Stimulated activated CD4-positive, alpha-beta T cell treated with anti-CD3 and anti-CD28 coated beads, TNF-alpha, amount 100 ng/mL, for 24 hours (primary cell): ENCODE measurements at regions not wholly inside any gene's neighbourhood (a gene's known extent, or its start where the extent isn't known, plus 50 kb on each side); places are given as distances from the start of the nearest gene placed in this dataset.

Experiments used
- DNase-seq, 3 experiments: peaks; one replicate each; pipeline ENCODE4 v3.0.0-alpha.2; 2020; ENCODE audit warnings: low read depth in 3 of 3

- DNase-seq, result no peak
These were observed 50.8 kb upstream of the NAV2 start for GRCh38 chr11:19661827-19662226.

GRCh38 chr11:19660076-19660475, 52.6 kb upstream of the NAV2 start:
- DNase-seq, result peak in 1 of 3 experiments; percentile 1

GRCh38 chr11:19659529-19659928, 53.1 kb upstream of the NAV2 start:
- no peak for DNase-seq

GRCh38 chr11:19658344-19658743, 54.3 kb upstream of the NAV2 start:
- DNase-seq, result no peak

GRCh38 chr11:19656140-19656541, 56.5 kb upstream of the NAV2 start:
- no peak for DNase-seq

GRCh38 chr11:19652623-19653375, 59.8 kb upstream of the NAV2 start:
- DNase-seq, result no peak

- no peak for DNase-seq
These were observed 61.0 kb upstream of the NAV2 start for GRCh38 chr11:19651653-19652052.

GRCh38 chr11:19651028-19651427, 61.6 kb upstream of the NAV2 start:
- DNase-seq, result no peak

- no peak for DNase-seq
These were observed 62.2 kb upstream of the NAV2 start for GRCh38 chr11:19650467-19650866.

- DNase-seq, result no peak
These were observed 62.9 kb upstream of the NAV2 start for GRCh38 chr11:19649751-19650150.

GRCh38 chr11:19648321-19648720, 64.3 kb upstream of the NAV2 start:
- DNase-seq, result no peak

GRCh38 chr11:19647816-19648215, 64.8 kb upstream of the NAV2 start:
- no peak for DNase-seq

- DNase-seq, result no peak
These were observed 65.7 kb upstream of the NAV2 start for GRCh38 chr11:19646921-19647320.

GRCh38 chr11:19646308-19646707, 66.3 kb upstream of the NAV2 start:
- DNase-seq, result no peak

- no peak for DNase-seq
These were observed 68.3 kb upstream of the NAV2 start for GRCh38 chr11:19644316-19644715.

- no peak for DNase-seq
These were observed 70.2 kb upstream of the NAV2 start for GRCh38 chr11:19642185-19643158.

- DNase-seq, result no peak
These were observed 73.0 kb upstream of the NAV2 start for GRCh38 chr11:19639603-19640105.

GRCh38 chr11:19635332-19635731, 77.3 kb upstream of the NAV2 start:
- DNase-seq, result no peak

- no peak for DNase-seq
These were observed 79.4 kb upstream of the NAV2 start for GRCh38 chr11:19633276-19633675.

GRCh38 chr11:19632499-19632834, 80.2 kb upstream of the NAV2 start:
- no peak for DNase-seq

GRCh38 chr11:19631712-19632498, 80.7 kb upstream of the NAV2 start:
- DNase-seq, result no peak

GRCh38 chr11:19628018-19628417, 84.6 kb upstream of the NAV2 start:
- no peak for DNase-seq
